ENCODE measurements at regions not wholly inside any gene's neighbourhood (a gene's known extent, or its start where the extent isn't known, plus 50 kb on each side); places are given as distances from the start of the nearest gene placed in this dataset.

GRCh38 chr13:80496721-80497397 is 155.9 kb upstream of the SPRY2 start:
- TF ChIP-seq POLR2A (IDR thresholded peaks at IDR 0.05; ENCODE audit: low read depth, low read length) (no peak), CTCF (conservative IDR thresholded peaks at IDR 0.05; ENCODE audit: low read depth, low read length) (no peak), RAD21 (IDR thresholded peaks at IDR 0.05; ENCODE audit: low read length) (no peak), CHD1 (IDR thresholded peaks at IDR 0.05; ENCODE audit: low read depth, low read length) (no peak), FOS (IDR thresholded peaks at IDR 0.05; ENCODE audit: low read depth, low read length) (no peak), MAFK (IDR thresholded peaks at IDR 0.05; ENCODE audit: low read depth, low read length) (no peak), BHLHE40 (IDR thresholded peaks at IDR 0.05; ENCODE audit: low read depth, low read length) (no peak), RCOR1 (IDR thresholded peaks at IDR 0.05; ENCODE audit: insufficient replicate concordance, low read length) (no peak)
- TF ChIP-seq, protein P1, sequence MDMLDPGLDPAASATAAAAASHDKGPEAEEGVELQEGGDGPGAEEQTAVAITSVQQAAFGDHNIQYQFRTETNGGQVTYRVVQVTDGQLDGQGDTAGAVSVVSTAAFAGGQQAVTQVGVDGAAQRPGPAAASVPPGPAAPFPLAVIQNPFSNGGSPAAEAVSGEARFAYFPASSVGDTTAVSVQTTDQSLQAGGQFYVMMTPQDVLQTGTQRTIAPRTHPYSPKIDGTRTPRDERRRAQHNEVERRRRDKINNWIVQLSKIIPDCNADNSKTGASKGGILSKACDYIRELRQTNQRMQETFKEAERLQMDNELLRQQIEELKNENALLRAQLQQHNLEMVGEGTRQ (IDR thresholded peaks at IDR 0.05; ENCODE audit: low read depth, low read length) = no peak

Measured in IMR-90 (cell line).